ENCODE measurements at regions not wholly inside any gene's neighbourhood (a gene's known extent, or its start where the extent isn't known, plus 50 kb on each side); places are given as distances from the start of the nearest gene placed in this dataset.
"Not testable (repeated sequence)": the region's sequence is repeated elsewhere in the genome, so short reads cannot be mapped to it uniquely, and the experiment has no call there.

DNA sequence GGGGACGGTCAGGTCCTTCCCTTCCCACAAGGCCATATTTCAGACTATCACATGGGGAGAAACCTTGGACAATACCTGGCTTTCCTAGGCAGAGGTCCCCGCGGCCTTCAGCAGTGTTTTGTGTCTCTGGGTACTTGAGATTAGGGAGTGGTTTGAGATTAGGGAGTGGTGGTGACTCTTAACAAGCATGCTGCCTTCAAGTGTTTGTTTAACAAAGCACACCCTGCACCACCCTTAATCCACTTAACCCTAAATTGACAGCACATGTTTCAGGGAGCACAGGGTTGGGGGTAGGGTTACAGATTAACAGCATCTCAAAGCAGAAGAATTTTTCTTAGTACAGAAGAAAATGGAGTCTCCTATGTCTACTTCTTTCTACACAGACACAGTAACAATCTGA, 1152.2 kb upstream of the SLC39A10 start:
- TF ChIP-seq, protein P1, sequence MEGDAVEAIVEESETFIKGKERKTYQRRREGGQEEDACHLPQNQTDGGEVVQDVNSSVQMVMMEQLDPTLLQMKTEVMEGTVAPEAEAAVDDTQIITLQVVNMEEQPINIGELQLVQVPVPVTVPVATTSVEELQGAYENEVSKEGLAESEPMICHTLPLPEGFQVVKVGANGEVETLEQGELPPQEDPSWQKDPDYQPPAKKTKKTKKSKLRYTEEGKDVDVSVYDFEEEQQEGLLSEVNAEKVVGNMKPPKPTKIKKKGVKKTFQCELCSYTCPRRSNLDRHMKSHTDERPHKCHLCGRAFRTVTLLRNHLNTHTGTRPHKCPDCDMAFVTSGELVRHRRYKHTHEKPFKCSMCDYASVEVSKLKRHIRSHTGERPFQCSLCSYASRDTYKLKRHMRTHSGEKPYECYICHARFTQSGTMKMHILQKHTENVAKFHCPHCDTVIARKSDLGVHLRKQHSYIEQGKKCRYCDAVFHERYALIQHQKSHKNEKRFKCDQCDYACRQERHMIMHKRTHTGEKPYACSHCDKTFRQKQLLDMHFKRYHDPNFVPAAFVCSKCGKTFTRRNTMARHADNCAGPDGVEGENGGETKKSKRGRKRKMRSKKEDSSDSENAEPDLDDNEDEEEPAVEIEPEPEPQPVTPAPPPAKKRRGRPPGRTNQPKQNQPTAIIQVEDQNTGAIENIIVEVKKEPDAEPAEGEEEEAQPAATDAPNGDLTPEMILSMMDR (IDR thresholded peaks at IDR 0.05): not testable (repeated sequence)
- not testable (repeated sequence) for TF ChIP-seq POLR2A, EP300 (IDR thresholded peaks at IDR 0.05)

All from suprapubic skin (tissue), 3 donors.